ENCODE measurements at regions not wholly inside any gene's neighbourhood (a gene's known extent, or its start where the extent isn't known, plus 50 kb on each side); places are given as distances from the start of the nearest gene placed in this dataset.

DNA sequence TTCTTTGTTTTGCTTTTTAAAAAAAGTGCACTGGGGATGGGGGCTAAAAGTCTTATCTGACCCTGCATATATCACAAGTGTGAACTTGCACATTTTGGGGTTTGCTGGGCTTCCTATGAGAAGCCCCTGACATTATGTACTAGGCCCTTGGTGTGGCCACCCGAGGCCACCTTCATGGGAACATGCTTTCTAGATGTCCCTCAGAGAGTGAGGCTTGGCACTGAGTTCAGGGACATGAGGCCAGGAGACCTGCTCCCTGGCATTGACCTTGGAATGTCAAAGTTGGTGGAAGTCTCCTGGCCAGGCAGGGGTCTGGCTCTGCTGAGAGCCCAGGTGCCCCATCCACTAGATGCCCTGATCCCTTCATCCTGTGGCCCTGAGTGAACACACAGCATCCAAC is 536.2 kb downstream of the TCERG1L start:
- Histone ChIP-seq H3K18ac (ENCODE audit: low read depth, low read length) (no peak overlapping the region), H3K4ac (ENCODE audit: low read depth, low read length) (no peak overlapping the region), H3K4me2 (ENCODE audit: low read depth, low read length) (no peak overlapping the region), H2BK15ac (ENCODE audit: low read depth, low read length) (no peak overlapping the region), H2BK20ac (ENCODE audit: low read depth, low read length) (no peak overlapping the region), H2BK120ac (ENCODE audit: low read depth, low read length) (no peak overlapping the region), H2AK5ac (ENCODE audit: low read depth, low read length) (no peak overlapping the region), H3K9ac (ENCODE audit: low read depth, low read length) (no peak overlapping the region), H4K20me1 (ENCODE audit: insufficient read depth, low read length) (no peaks in the 10 kb centered on the region), H3K79me1 (ENCODE audit: low read depth in 1 of 2, low read length in 2 of 2) (no peaks in the 10 kb centered on the region), H3K56ac (ENCODE audit: extremely low read depth, insufficient read depth, low read length) (no peak overlapping the region), H3K36me3 (ENCODE audit: control insufficient read depth, insufficient read depth, low read length) (no peaks in the 10 kb centered on the region), H3K9me1 (ENCODE audit: insufficient read depth, low read length) (no peaks in the 10 kb centered on the region), H3K27ac (ENCODE audit: insufficient read depth, low read length) (no peak overlapping the region), H3K14ac (replicated peaks; ENCODE audit: low read depth, low read length) (no peak overlapping the region), H2BK5ac (ENCODE audit: low read depth, low read length, poor library complexity, severe bottlenecking) (no peak overlapping the region), H3K23ac (ENCODE audit: low read depth, low read length) (no peak overlapping the region), H3K4me1 (ENCODE audit: control insufficient read depth, insufficient read depth, low read length) (no peaks in the 10 kb centered on the region), H3K4me3 (ENCODE audit: insufficient read depth, low read depth, low read length) (no peak overlapping the region), H3K27me3 (ENCODE audit: control insufficient read depth, insufficient read depth, low read length) (no peaks in the 10 kb centered on the region), H2AFZ (replicated peaks; ENCODE audit: low read length, poor library complexity) (no peak overlapping the region), H4K91ac (ENCODE audit: insufficient read depth, low read depth, low read length) (no peak overlapping the region), H4K8ac (ENCODE audit: low read depth in 2 of 2, low read length in 2 of 2) (no peak overlapping the region), H4K5ac (ENCODE audit: low read depth, low read length) (no peak overlapping the region), H2AK9ac (replicated peaks; ENCODE audit: low read depth, low read length, poor library complexity) (no peak overlapping the region), H3K9me3 (ENCODE audit: control insufficient read depth, insufficient read depth, low read length) (peaks cover 47% of the 10 kb centered on the region)
- POLR2A ChIA-PET (ENCODE audit: unreplicated experiment) = no interaction called here
- TF ChIP-seq BHLHE40 (IDR thresholded peaks at IDR 0.05; ENCODE audit: low read depth, low read length) (no peak), CEBPB (IDR thresholded peaks at IDR 0.05; ENCODE audit: low read depth, low read length) (no peak), RFX5 (IDR thresholded peaks at IDR 0.05; ENCODE audit: low read depth, low read length) (no peak), NFE2L2 (IDR thresholded peaks at IDR 0.05; ENCODE audit: low read depth, low read length) (no peak), MXI1 (IDR thresholded peaks at IDR 0.05; ENCODE audit: borderline replicate concordance, low read depth, low read length) (no peak), RAD21 (IDR thresholded peaks at IDR 0.05; ENCODE audit: low read length) (no peak), FOS (IDR thresholded peaks at IDR 0.05; ENCODE audit: low read depth, low read length) (no peak), MAFK (IDR thresholded peaks at IDR 0.05; ENCODE audit: low read depth, low read length) (no peak), RCOR1 (IDR thresholded peaks at IDR 0.05; ENCODE audit: insufficient replicate concordance, low read length) (no peak), POLR2A (IDR thresholded peaks at IDR 0.05; ENCODE audit: low read depth, low read length) (no peak)
- TF ChIP-seq, protein P1, sequence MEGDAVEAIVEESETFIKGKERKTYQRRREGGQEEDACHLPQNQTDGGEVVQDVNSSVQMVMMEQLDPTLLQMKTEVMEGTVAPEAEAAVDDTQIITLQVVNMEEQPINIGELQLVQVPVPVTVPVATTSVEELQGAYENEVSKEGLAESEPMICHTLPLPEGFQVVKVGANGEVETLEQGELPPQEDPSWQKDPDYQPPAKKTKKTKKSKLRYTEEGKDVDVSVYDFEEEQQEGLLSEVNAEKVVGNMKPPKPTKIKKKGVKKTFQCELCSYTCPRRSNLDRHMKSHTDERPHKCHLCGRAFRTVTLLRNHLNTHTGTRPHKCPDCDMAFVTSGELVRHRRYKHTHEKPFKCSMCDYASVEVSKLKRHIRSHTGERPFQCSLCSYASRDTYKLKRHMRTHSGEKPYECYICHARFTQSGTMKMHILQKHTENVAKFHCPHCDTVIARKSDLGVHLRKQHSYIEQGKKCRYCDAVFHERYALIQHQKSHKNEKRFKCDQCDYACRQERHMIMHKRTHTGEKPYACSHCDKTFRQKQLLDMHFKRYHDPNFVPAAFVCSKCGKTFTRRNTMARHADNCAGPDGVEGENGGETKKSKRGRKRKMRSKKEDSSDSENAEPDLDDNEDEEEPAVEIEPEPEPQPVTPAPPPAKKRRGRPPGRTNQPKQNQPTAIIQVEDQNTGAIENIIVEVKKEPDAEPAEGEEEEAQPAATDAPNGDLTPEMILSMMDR (conservative IDR thresholded peaks at IDR 0.05; ENCODE audit: low read depth, low read length) = no peak
- TF ChIP-seq, protein P2, sequence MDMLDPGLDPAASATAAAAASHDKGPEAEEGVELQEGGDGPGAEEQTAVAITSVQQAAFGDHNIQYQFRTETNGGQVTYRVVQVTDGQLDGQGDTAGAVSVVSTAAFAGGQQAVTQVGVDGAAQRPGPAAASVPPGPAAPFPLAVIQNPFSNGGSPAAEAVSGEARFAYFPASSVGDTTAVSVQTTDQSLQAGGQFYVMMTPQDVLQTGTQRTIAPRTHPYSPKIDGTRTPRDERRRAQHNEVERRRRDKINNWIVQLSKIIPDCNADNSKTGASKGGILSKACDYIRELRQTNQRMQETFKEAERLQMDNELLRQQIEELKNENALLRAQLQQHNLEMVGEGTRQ (IDR thresholded peaks at IDR 0.05; ENCODE audit: low read depth, low read length) = no peak
- no peak for ATAC-seq (ENCODE audit: low read depth)
- in situ Hi-C loops (cut with MboI; ENCODE audit: low sequenced_read_pairs) = no loop called here
- DNase-seq = no peak
- CTCF ChIA-PET = no interaction called here
- dilution Hi-C loops (cut with HindIII; ENCODE audit: low sequenced_read_pairs, unreplicated experiment) = no loop called here
- BruUV-seq (replicated peaks) = no TSS peak
- WGBS, 2 experiments (ENCODE audit: extremely low coverage in 2 of 2, insufficient read length in 1 of 2) = no CpG with 5 or more reads among the region's 1 CpG
- intact Hi-C loops (cut with micrococcal nuclease) = no loop called here
